ENCODE measurements at regions not wholly inside any gene's neighbourhood (a gene's known extent, or its start where the extent isn't known, plus 50 kb on each side); places are given as distances from the start of the nearest gene placed in this dataset.

GRCh38 chr13:74004109-74004508 is 130.1 kb downstream of the KLF12 start:
- Mint-ChIP-seq H3K4me3 (no peak overlapping the region), H3K4me1 (ENCODE audit: low read depth) (no peaks in the 10 kb centered on the region), H3K27me3 (no peaks in the 10 kb centered on the region), H3K9me3 (no peaks in the 10 kb centered on the region), H3K27ac (no peak overlapping the region), H3K36me3 (ENCODE audit: low read depth) (no peaks in the 10 kb centered on the region)
- intact Hi-C loops (cut with micrococcal nuclease), result no loop called here

- Mint-ChIP-seq H3K36me3 (ENCODE audit: low read depth) (no peaks in the 10 kb centered on the region), H3K27me3 (no peaks in the 10 kb centered on the region), H3K9me3 (no peaks in the 10 kb centered on the region), H3K4me1 (ENCODE audit: low read depth) (no peaks in the 10 kb centered on the region), H3K4me3 (no peak overlapping the region), H3K27ac (no peak overlapping the region)
- intact Hi-C loops (cut with micrococcal nuclease), result no loop called here
Observed at GRCh38 chr13:74003374-74003773, 130.8 kb downstream of the KLF12 start.

- H3K4me1 Mint-ChIP-seq (ENCODE audit: low read depth), result no peaks in the 10 kb centered on the region
Observed at GRCh38 chr13:74000876-74001275, 133.3 kb downstream of the KLF12 start.

GRCh38 chr13:73998631-73999030 is 135.6 kb downstream of the KLF12 start:
- H3K27ac Mint-ChIP-seq, result no peak overlapping the region

More at GRCh38 chr13:74000876-74001275, 133.3 kb downstream of the KLF12 start:
- H3K9me3 Mint-ChIP-seq, result no peaks in the 10 kb centered on the region
- no peak overlapping the region for H3K4me3 Mint-ChIP-seq
- intact Hi-C loops (cut with micrococcal nuclease), result no loop called here
- no peaks in the 10 kb centered on the region for H3K27me3 Mint-ChIP-seq
- no peaks in the 10 kb centered on the region for H3K36me3 Mint-ChIP-seq (ENCODE audit: low read depth)
- no peak overlapping the region for H3K27ac Mint-ChIP-seq

GRCh38 chr13:73997964-73998363 is 136.2 kb downstream of the KLF12 start:
- Mint-ChIP-seq H3K9me3 (no peaks in the 10 kb centered on the region), H3K4me3 (no peak overlapping the region), H3K4me1 (ENCODE audit: low read depth) (no peaks in the 10 kb centered on the region), H3K36me3 (ENCODE audit: low read depth) (no peaks in the 10 kb centered on the region), H3K27ac (no peak overlapping the region), H3K27me3 (no peaks in the 10 kb centered on the region)
- intact Hi-C loops (cut with micrococcal nuclease), result no loop called here

More at GRCh38 chr13:73998631-73999030, 135.6 kb downstream of the KLF12 start:
- Mint-ChIP-seq H3K4me3 (no peak overlapping the region), H3K9me3 (no peaks in the 10 kb centered on the region), H3K4me1 (ENCODE audit: low read depth) (no peaks in the 10 kb centered on the region), H3K27me3 (no peaks in the 10 kb centered on the region), H3K36me3 (ENCODE audit: low read depth) (no peaks in the 10 kb centered on the region)
- intact Hi-C loops (cut with micrococcal nuclease), result no loop called here

GRCh38 chr13:73996569-73996968 is 137.6 kb downstream of the KLF12 start:
- no peaks in the 10 kb centered on the region for H3K4me1 Mint-ChIP-seq (ENCODE audit: low read depth)
- H3K27ac Mint-ChIP-seq, result no peak overlapping the region
- intact Hi-C loops (cut with micrococcal nuclease), result no loop called here
- H3K36me3 Mint-ChIP-seq (ENCODE audit: low read depth), result no peaks in the 10 kb centered on the region
- H3K4me3 Mint-ChIP-seq, result no peak overlapping the region
- no peaks in the 10 kb centered on the region for H3K9me3 Mint-ChIP-seq
- no peaks in the 10 kb centered on the region for H3K27me3 Mint-ChIP-seq

- H3K27me3 Mint-ChIP-seq, result no peaks in the 10 kb centered on the region
- intact Hi-C loops (cut with micrococcal nuclease), result no loop called here
- no peak overlapping the region for H3K27ac Mint-ChIP-seq
- no peaks in the 10 kb centered on the region for H3K36me3 Mint-ChIP-seq (ENCODE audit: low read depth)
- no peaks in the 10 kb centered on the region for H3K4me1 Mint-ChIP-seq (ENCODE audit: low read depth)
- H3K4me3 Mint-ChIP-seq, result no peak overlapping the region
- H3K9me3 Mint-ChIP-seq, result no peaks in the 10 kb centered on the region
Observed at GRCh38 chr13:73995736-73996135, 138.5 kb downstream of the KLF12 start.

GRCh38 chr13:73993661-73994060 is 140.5 kb downstream of the KLF12 start:
- Mint-ChIP-seq H3K4me1 (ENCODE audit: low read depth) (no peaks in the 10 kb centered on the region), H3K36me3 (ENCODE audit: low read depth) (no peaks in the 10 kb centered on the region), H3K4me3 (no peak overlapping the region), H3K27me3 (no peaks in the 10 kb centered on the region), H3K27ac (no peak overlapping the region), H3K9me3 (no peaks in the 10 kb centered on the region)
- intact Hi-C loops (cut with micrococcal nuclease), result no loop called here

GRCh38 chr13:73991884-73992283 is 142.3 kb downstream of the KLF12 start:
- H3K27me3 Mint-ChIP-seq, result no peaks in the 10 kb centered on the region
- no peak overlapping the region for H3K4me3 Mint-ChIP-seq
- no peaks in the 10 kb centered on the region for H3K4me1 Mint-ChIP-seq (ENCODE audit: low read depth)
- H3K27ac Mint-ChIP-seq, result no peak overlapping the region
- intact Hi-C loops (cut with micrococcal nuclease), result no loop called here
- H3K9me3 Mint-ChIP-seq, result peaks cover 9% of the 10 kb centered on the region
- no peaks in the 10 kb centered on the region for H3K36me3 Mint-ChIP-seq (ENCODE audit: low read depth)

- Mint-ChIP-seq H3K4me3 (no peak overlapping the region), H3K9me3 (peaks cover 9% of the 10 kb centered on the region), H3K4me1 (ENCODE audit: low read depth) (no peaks in the 10 kb centered on the region), H3K27ac (no peak overlapping the region), H3K27me3 (no peaks in the 10 kb centered on the region), H3K36me3 (ENCODE audit: low read depth) (no peaks in the 10 kb centered on the region)
- intact Hi-C loops (cut with micrococcal nuclease), result no loop called here
Observed at GRCh38 chr13:73991384-73991783, 142.8 kb downstream of the KLF12 start.

- Mint-ChIP-seq H3K4me3 (no peak overlapping the region), H3K27ac (no peak overlapping the region)
Observed at GRCh38 chr13:73989244-73989843, 144.9 kb downstream of the KLF12 start.

GRCh38 chr13:73988461-73988860 is 145.7 kb downstream of the KLF12 start:
- H3K27me3 Mint-ChIP-seq, result no peaks in the 10 kb centered on the region
- no peak overlapping the region for H3K4me3 Mint-ChIP-seq
- H3K4me1 Mint-ChIP-seq (ENCODE audit: low read depth), result no peaks in the 10 kb centered on the region
- no peak overlapping the region for H3K27ac Mint-ChIP-seq
- intact Hi-C loops (cut with micrococcal nuclease), result no loop called here
- peaks cover 9% of the 10 kb centered on the region for H3K9me3 Mint-ChIP-seq
- H3K36me3 Mint-ChIP-seq (ENCODE audit: low read depth), result no peaks in the 10 kb centered on the region

More at GRCh38 chr13:73989244-73989843, 144.9 kb downstream of the KLF12 start:
- peaks cover 9% of the 10 kb centered on the region for H3K9me3 Mint-ChIP-seq
- intact Hi-C loops (cut with micrococcal nuclease), result no loop called here
- H3K27me3 Mint-ChIP-seq, result no peaks in the 10 kb centered on the region
- no peaks in the 10 kb centered on the region for H3K4me1 Mint-ChIP-seq (ENCODE audit: low read depth)
- H3K36me3 Mint-ChIP-seq (ENCODE audit: low read depth), result no peaks in the 10 kb centered on the region

- intact Hi-C loops (cut with micrococcal nuclease), result no loop called here
- H3K9me3 Mint-ChIP-seq, result peaks cover 9% of the 10 kb centered on the region
- peak overlapping the region; percentile 44 for H3K27ac Mint-ChIP-seq
- no peak overlapping the region for H3K4me3 Mint-ChIP-seq
- no peaks in the 10 kb centered on the region for H3K4me1 Mint-ChIP-seq (ENCODE audit: low read depth)
- H3K36me3 Mint-ChIP-seq (ENCODE audit: low read depth), result no peaks in the 10 kb centered on the region
- H3K27me3 Mint-ChIP-seq, result no peaks in the 10 kb centered on the region
Observed at GRCh38 chr13:73987618-73988017, 146.6 kb downstream of the KLF12 start.

GRCh38 chr13:73985783-73986182 is 148.4 kb downstream of the KLF12 start:
- no peaks in the 10 kb centered on the region for H3K36me3 Mint-ChIP-seq (ENCODE audit: low read depth)
- intact Hi-C loops (cut with micrococcal nuclease), result no loop called here
- no peak overlapping the region for H3K4me3 Mint-ChIP-seq
- H3K9me3 Mint-ChIP-seq, result peaks cover 9% of the 10 kb centered on the region
- no peak overlapping the region for H3K27ac Mint-ChIP-seq
- no peaks in the 10 kb centered on the region for H3K4me1 Mint-ChIP-seq (ENCODE audit: low read depth)
- H3K27me3 Mint-ChIP-seq, result no peaks in the 10 kb centered on the region

GRCh38 chr13:73984949-73985691 is 149.1 kb downstream of the KLF12 start:
- no peak overlapping the region for H3K4me3 Mint-ChIP-seq
- H3K36me3 Mint-ChIP-seq (ENCODE audit: low read depth), result no peaks in the 10 kb centered on the region
- H3K9me3 Mint-ChIP-seq, result peaks cover 9% of the 10 kb centered on the region
- H3K4me1 Mint-ChIP-seq (ENCODE audit: low read depth), result no peaks in the 10 kb centered on the region
- H3K27ac Mint-ChIP-seq, result no peak overlapping the region
- intact Hi-C loops (cut with micrococcal nuclease), result no loop called here
- no peaks in the 10 kb centered on the region for H3K27me3 Mint-ChIP-seq

Data from dendritic cell treated with granulocyte-macrophage colony-stimulating factor and Interleukin-4, amounts not matched to agents 40 ng/mL and 50 ng/mL, for 4 days (primary cell).